DLD1 (cell line): ENCODE measurements at regions not wholly inside any gene's neighbourhood (a gene's known extent, or its start where the extent isn't known, plus 50 kb on each side); places are given as distances from the start of the nearest gene placed in this dataset.
"Not testable (repeated sequence)": the region's sequence is repeated elsewhere in the genome, so short reads cannot be mapped to it uniquely, and the experiment has no call there.

ENCODE experiments used
- in situ Hi-C: cut with HindIII; loops from 2 replicates; pipeline ENCODE4 v1.10.0; 2017; ENCODE audit warnings: low sequenced_read_pairs

GRCh38 chr12:88921890-88922532 lies 341.7 kb upstream of the KITLG start:
- in situ Hi-C loops, result no loop called here

- in situ Hi-C loops, result no loop called here
These were observed 341.2 kb upstream of the KITLG start for GRCh38 chr12:88921434-88921833.

GRCh38 chr12:88918161-88918560 lies 337.9 kb upstream of the KITLG start:
- in situ Hi-C loops, result no loop called here

- in situ Hi-C loops, result no loop called here
These were observed 334.7 kb upstream of the KITLG start for GRCh38 chr12:88914967-88915366.

- in situ Hi-C loops, result no loop called here
These were observed 329.2 kb upstream of the KITLG start for GRCh38 chr12:88909510-88909909.

GRCh38 chr12:88908345-88908744 lies 328.1 kb upstream of the KITLG start:
- in situ Hi-C loops, result no loop called here

- in situ Hi-C loops, result no loop called here
These were observed 324.4 kb upstream of the KITLG start for GRCh38 chr12:88904705-88905104.

- in situ Hi-C loops, result no loop called here
These were observed 323.1 kb upstream of the KITLG start for GRCh38 chr12:88903333-88903732.

- in situ Hi-C loops, result no loop called here
These were observed 317.5 kb upstream of the KITLG start for GRCh38 chr12:88897723-88898122.

- in situ Hi-C loops, result no loop called here
These were observed 316.7 kb upstream of the KITLG start for GRCh38 chr12:88896958-88897357.

- in situ Hi-C loops, result no loop called here
These were observed 315.4 kb upstream of the KITLG start for GRCh38 chr12:88895634-88896033.

- in situ Hi-C loops, result no loop called here
These were observed 313.5 kb upstream of the KITLG start for GRCh38 chr12:88893801-88894200.

- in situ Hi-C loops, result not testable (repeated sequence)
These were observed 311.2 kb upstream of the KITLG start for GRCh38 chr12:88891434-88891833.

GRCh38 chr12:88889326-88890110 lies 309.2 kb upstream of the KITLG start:
- in situ Hi-C loops, result no loop called here

GRCh38 chr12:88884600-88884999 lies 304.3 kb upstream of the KITLG start:
- in situ Hi-C loops, result no loop called here

GRCh38 chr12:88882662-88883061 lies 302.4 kb upstream of the KITLG start:
- in situ Hi-C loops, result no loop called here

GRCh38 chr12:88880051-88880450 lies 299.8 kb upstream of the KITLG start:
- in situ Hi-C loops, result no loop called here

- in situ Hi-C loops, result no loop called here
These were observed 298.0 kb upstream of the KITLG start for GRCh38 chr12:88878295-88878694.

GRCh38 chr12:88876857-88877256 lies 296.6 kb upstream of the KITLG start:
- in situ Hi-C loops, result no loop called here

- in situ Hi-C loops, result no loop called here
These were observed 289.9 kb upstream of the KITLG start for GRCh38 chr12:88870000-88870737.

- in situ Hi-C loops, result no loop called here
These were observed 287.8 kb upstream of the KITLG start for GRCh38 chr12:88868050-88868449.

GRCh38 chr12:88867510-88867909 lies 287.2 kb upstream of the KITLG start:
- in situ Hi-C loops, result no loop called here
